Dendritic cell treated with granulocyte-macrophage colony-stimulating factor and Interleukin-4, amounts not matched to agents 40 ng/mL and 50 ng/mL, for 4 days (primary cell): ENCODE measurements at regions not wholly inside any gene's neighbourhood (a gene's known extent, or its start where the extent isn't known, plus 50 kb on each side); places are given as distances from the start of the nearest gene placed in this dataset.

ENCODE experiments used
- H3K27ac Mint-ChIP-seq: one replicate; pipeline ENCODE4 v1.8.0; 2022; ENCODE audit warnings: mild to moderate bottlenecking, mixed read lengths
- H3K27me3 Mint-ChIP-seq: one replicate; pipeline ENCODE4 v1.8.0; 2022; ENCODE audit warnings: mild to moderate bottlenecking, mixed read lengths
- H3K36me3 Mint-ChIP-seq: one replicate; pipeline ENCODE4 v1.8.0; 2022; ENCODE audit warnings: low read depth, mixed read lengths
- H3K4me1 Mint-ChIP-seq: one replicate; pipeline ENCODE4 v1.8.0; 2022; ENCODE audit warnings: low read depth, mixed read lengths
- H3K4me3 Mint-ChIP-seq: one replicate; pipeline ENCODE4 v1.8.0; 2022; ENCODE audit warnings: mild to moderate bottlenecking, moderate library complexity, mixed read lengths
- H3K9me3 Mint-ChIP-seq: one replicate; pipeline ENCODE4 v1.8.0; 2022; ENCODE audit warnings: mixed read lengths
- intact Hi-C: fragments of 100-400 bp; cut with micrococcal nuclease; formaldehyde crosslinking; loops from one replicate; pipeline ENCODE4 v1.15.0; 2022

- no peak overlapping the region for H3K27ac Mint-ChIP-seq
- no peaks in the 10 kb centered on the region for H3K36me3 Mint-ChIP-seq
- H3K27me3 Mint-ChIP-seq, result no peaks in the 10 kb centered on the region
- H3K4me1 Mint-ChIP-seq, result no peaks in the 10 kb centered on the region
- no peak overlapping the region for H3K4me3 Mint-ChIP-seq
- no peaks in the 10 kb centered on the region for H3K9me3 Mint-ChIP-seq
- intact Hi-C loops, result no loop called here
Measured at GRCh38 chr6:133187657-133188453, 53.3 kb upstream of the EYA4 start.

- Mint-ChIP-seq H3K36me3 (no peaks in the 10 kb centered on the region), H3K27ac (no peak overlapping the region), H3K9me3 (no peaks in the 10 kb centered on the region), H3K27me3 (no peaks in the 10 kb centered on the region), H3K4me1 (no peaks in the 10 kb centered on the region), H3K4me3 (no peak overlapping the region)
- intact Hi-C loops, result no loop called here
Measured at GRCh38 chr6:133190912-133191311, 50.2 kb upstream of the EYA4 start.

GRCh38 chr6:133191323-133191722 lies 49.8 kb upstream of the EYA4 start:
- Mint-ChIP-seq H3K27ac (no peak overlapping the region), H3K27me3 (no peaks in the 10 kb centered on the region), H3K36me3 (no peaks in the 10 kb centered on the region), H3K9me3 (no peaks in the 10 kb centered on the region), H3K4me1 (no peaks in the 10 kb centered on the region), H3K4me3 (no peak overlapping the region)
- intact Hi-C loops, result no loop called here
